LoVo (cell line): ENCODE measurements at regions not wholly inside any gene's neighbourhood (a gene's known extent, or its start where the extent isn't known, plus 50 kb on each side); places are given as distances from the start of the nearest gene placed in this dataset.
A peak's percentile ranks its signal among the peaks of the same experiment; 100 is the strongest.

Source experiments
- DNase-seq: peaks from one replicate; pipeline ENCODE4 v3.0.0-alpha.2; 2016; ENCODE audit warnings: low spot score

DNA sequence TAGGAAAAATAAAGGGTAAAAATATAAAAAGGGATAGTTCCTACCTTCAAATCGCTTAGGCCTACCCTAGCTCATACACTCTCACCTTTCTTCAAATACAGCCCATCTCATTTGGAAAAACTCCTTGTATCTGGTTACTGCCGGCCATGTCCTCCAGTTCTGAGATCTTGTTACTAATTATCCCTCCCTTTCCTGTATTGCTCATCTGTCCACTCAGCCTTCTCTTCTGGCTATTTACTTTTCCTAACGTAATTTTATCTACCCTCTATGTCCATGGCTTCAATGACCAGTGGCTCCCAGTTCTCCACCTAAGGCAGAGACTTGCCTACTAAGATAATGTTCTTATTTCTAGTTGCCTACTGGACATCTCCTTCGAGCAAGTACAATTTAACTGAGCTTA, 342.9 kb upstream of the ACVR2A start:
- no peak for DNase-seq

DNA sequence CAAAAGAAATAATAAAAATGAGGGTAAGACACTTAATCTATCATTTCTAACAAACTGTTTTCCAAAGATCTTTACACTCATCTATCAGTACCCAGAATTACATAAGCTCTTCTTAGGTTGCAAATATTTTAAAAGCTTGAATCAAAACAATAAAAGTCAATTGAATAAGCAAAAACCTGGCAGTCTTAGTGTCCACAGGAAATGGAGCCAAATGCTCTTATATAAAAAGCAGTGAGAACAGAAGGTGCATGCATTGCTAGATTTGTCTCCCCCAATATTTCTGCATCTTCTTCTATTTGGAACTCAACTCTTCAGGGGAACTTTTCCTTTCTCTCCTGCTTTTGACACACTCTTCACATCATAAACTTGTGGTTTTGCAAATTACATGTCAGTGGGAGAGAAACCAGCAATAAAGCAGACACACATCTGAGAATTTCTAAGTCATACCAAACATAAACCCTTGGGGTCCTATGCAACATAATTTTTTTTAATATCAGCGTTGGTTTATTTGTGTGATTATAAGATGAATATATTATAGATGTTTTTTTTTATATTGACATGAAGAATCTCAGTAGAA, 343.9 kb upstream of the ACVR2A start:
- no peak for DNase-seq

DNA sequence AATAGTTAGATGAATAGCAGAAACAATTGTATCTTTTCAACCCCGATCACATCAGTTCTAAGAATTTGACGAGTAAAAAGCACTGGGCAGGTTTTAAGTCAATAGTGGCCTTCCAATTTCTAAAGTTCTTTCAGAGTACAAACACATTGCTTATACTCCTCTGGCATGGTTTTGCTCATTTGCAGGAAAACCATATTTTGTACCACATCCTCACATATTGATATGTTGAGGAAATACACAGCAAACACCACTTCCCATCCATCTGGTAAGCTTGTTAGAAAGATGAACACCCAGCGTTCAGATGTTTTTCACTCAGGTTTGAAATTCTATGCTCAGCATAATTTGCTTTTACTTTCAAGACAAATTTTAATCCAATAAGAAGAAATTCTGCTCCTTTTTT, 344.6 kb upstream of the ACVR2A start:
- no peak for DNase-seq

DNA sequence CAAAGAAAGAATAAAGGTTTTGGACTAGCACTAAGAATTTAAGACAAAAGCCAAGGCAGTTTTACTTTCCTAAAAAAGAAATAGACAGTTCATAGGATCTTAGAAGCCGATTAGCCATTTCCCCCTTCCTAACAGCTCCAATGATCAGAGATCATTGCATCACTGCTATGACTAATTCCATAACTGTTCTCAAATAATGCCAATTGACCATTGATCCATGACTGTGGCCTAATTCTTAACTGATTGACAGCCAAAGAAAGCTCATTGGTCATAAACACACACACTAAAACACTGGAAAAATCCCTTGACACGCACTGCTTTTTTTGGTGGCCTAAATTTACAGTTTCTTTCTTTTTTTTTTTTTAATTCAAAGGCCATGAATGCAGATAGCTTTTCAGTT, 345.0 kb upstream of the ACVR2A start:
- no peak for DNase-seq

DNA sequence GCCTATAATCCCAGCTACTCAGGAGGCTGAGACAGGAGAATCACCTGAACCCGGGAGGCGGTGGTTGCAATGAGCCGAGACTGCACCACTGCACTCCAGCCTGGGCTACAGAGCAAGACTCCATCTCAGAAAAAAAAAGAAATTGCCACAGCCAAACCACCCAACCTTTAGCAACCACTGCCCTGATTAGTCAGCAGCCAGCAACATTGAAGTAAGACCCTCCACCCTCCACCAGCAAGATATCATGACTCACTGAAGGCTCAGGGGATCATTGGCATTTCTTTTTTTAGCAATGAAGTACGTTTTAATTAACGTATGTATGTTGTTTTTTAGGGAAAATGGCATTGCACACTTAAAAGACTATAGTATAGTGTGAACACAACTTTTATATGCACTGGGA, 349.1 kb upstream of the ACVR2A start:
- DNase-seq = no peak

DNA sequence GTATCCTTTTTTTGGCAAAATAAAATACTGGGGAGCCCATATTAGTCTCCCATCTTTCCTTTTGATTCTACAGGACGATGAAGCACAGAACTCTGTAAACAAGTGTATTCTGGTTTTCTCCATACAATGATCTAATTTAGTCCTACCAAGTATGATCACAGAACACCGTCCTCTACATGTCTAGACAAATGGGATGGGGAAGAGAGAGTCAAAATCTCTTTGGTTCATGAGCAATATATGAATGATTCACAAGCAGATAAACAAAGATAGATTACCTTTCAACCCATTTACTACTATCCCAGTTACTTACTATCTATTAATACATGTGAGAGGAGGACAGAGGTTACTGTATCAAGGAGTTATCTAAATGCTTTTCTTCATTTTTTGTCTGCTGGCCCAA, 352.4 kb upstream of the ACVR2A start:
- DNase-seq = no peak

DNA sequence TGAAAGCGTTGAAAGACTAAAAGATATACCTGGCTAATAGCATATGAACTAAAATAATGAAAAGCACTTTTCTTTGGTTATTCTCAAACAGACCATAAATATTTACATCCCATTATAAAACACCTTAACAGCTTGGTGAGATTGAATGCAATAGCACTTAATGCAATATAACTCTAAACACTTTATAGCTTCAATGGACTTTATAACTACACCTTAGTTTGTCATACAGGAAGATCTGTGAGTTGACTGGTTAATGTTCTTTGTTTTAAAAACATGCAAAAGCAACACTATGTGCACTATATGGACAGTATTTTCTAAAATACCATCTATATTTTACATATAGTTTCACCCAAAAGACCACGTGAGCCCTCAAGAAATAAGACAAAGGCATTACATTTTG, 353.3 kb upstream of the ACVR2A start:
- no peak for DNase-seq

DNA sequence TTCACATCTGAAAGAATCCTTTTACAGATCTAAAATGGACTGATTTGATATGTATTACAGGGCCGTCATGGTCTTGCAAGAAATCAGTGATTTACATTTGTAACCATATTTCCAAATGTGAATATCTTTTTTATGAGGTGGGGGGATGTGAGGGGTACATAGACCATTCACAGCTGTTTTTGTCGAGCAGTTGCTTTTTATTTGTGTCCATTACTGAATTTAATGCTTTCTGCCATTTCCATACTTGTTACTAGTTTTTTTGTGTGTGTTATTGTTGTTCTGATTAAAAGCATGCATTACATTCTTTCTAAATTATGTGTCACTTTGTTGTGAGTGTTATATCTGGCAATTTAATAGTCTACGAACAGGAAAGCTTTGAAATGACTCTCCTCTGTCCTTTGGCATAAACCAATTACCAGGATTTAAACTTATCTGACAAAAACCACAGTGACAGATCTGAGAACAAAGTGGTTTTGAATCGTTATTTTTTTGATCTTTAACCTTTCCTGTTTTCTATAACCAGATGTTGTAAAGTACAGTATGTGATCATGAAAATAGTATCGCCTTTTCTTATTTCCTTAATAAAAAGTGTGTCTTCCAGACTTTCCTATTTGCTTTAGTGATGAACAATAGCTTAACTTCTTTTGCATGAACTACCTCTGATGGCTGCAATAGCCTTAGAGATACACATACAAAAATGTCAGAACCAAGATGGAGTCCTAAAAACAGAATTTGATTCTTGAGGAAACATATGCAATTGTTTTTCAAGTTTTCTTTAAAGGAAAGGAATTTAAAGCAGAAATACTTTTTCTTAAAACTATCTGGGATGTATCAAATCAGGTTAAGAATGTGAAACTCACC, 354.2 kb upstream of the ACVR2A start:
- DNase-seq = peak; percentile 34

DNA sequence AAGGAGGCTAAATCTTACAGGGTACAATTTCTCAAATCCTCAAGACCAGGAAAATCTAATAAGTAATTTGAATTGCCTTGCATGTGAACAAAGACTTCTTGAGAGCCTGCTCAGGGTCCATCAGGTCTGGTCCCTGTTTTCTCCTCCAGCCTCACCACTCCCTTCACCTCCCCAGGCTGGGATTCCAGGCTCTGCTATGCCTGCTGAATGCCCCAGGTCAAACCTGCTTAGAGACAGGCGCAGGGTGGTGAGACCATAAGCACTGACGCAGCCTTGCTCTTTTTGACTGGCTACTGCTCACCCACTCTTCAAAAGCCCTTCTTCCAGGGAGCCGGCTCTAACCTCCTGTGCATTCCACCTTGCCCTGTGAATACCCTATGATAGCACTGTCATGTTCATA, 356.4 kb upstream of the ACVR2A start:
- no peak for DNase-seq

DNA sequence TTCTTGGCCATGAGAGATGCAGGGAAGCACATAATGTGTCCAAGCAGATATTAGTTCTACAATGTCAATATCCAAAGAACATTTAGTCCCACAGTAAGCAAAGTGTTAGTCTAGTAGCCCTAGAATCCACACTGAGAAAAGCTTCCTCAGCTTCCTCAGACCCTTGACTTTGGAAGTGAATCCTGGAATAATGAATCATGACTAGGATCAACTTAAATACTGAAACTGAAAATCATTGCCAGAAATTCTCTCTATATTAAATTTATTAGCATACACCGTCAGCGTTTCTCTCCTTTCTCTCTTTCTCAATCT, 356.9 kb upstream of the ACVR2A start:
- DNase-seq = no peak

DNA sequence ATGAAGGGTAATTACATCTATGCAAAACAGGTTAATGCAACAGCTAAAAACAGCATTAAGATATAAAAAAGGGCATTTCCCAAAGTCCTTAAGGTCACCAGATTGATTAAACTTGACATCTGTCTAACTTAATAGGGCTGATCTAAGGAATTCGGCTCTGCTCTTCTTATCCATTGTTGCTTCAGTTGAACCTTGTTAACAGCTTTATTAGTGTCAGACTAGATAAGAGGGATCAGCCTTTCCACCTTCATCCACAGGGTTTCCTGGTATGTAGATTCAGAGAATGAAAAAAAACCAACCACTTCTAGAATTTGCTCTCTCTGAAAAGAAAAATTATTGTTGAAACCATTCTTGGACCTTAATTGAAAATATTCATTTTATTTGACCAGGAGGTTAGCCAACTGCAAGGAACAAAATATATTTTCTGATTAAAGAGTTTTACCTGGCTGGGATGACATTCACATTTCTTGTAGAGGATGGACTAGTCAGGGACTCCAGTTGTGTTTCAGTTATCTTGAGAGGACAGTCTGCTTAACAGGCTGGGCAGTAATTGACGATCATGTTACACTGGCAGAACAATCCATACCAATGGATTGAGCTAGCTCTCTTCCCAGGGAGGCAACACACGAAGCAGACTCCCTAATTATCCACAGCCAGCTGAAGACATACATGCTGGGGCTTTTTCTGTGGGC, 357.4 kb upstream of the ACVR2A start:
- no peak for DNase-seq

DNA sequence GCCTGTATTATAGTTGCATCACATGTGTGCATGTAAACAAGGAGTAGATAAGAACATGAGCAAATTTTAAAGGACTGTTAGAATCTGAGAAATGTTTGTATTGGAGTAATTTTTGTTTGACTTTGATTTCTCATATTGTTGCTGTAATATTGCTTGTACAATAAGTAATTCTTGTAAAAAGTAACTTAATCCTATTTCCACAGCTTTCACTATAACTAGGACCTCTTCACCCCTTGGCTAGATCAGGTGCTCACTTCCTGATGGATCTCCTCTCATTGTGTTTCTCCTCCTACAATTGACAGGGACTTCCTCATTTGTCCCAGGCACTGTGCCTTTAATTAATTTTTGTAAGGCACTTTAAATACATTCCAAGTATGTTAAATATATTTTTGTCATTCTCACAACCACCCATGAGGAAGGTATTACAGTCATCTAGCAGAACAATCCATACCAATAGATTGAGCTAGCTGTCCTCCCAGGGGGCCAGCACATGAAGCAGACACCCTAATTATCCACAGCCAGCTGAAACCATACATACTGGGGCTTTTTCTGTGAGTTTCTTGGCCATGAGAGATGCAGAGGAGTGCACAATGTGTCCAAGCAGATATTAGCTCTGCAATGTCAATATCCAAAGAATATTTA, 359.5 kb upstream of the ACVR2A start:
- DNase-seq = no peak

DNA sequence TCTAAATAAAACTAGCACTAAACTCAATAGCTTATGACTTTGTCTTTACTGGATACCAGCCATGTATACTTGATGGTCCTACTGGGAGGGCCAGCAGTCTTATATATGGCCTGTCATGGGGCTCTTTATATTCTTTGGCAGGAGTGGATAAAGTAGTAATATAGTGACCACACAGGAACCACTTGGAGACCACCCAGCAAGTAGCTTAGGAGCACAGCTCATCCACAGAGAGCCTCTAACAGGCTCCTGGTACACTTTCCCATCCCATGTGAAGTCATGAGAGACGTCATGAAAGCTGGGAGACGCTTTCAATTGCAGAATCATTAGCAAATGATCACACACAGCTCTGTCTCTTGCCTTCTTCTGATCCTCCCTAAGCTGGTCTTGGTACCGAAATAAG, 360.9 kb upstream of the ACVR2A start:
- DNase-seq = no peak

DNA sequence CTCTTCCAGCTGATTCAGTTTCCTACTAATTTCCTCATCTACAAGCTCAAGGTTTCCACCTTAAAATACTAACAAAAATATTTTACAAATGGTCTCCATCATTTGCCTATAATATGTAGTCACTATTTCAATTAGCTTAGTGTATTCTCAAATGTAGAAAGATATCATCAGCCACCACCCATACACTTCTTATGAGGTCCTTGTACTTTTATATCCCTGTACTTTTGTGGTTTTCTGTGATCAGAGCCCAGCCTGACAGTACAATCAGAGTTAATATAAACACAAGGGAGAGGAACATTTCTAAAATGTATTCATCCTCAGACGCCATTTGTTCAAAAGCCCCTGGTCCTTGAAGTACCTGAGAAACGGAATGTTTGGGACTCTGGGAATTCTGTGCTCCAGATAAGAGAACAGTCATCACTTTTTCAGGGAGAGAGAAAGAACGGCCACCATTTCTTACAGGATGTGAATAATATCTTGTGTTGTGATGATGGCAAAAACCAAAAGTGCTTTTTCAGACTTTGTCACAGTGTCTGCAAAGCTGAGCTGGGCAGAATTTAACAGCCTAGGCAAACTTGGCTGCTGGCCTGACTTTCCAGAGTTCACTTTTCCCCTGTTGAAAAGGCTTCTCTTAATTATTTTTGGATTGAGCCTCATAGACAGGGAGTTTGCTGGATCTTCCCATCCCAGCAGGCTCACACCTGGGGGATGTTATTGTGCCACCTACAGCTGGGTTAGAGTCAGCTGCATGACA, 361.7 kb upstream of the ACVR2A start:
- DNase-seq = no peak

DNA sequence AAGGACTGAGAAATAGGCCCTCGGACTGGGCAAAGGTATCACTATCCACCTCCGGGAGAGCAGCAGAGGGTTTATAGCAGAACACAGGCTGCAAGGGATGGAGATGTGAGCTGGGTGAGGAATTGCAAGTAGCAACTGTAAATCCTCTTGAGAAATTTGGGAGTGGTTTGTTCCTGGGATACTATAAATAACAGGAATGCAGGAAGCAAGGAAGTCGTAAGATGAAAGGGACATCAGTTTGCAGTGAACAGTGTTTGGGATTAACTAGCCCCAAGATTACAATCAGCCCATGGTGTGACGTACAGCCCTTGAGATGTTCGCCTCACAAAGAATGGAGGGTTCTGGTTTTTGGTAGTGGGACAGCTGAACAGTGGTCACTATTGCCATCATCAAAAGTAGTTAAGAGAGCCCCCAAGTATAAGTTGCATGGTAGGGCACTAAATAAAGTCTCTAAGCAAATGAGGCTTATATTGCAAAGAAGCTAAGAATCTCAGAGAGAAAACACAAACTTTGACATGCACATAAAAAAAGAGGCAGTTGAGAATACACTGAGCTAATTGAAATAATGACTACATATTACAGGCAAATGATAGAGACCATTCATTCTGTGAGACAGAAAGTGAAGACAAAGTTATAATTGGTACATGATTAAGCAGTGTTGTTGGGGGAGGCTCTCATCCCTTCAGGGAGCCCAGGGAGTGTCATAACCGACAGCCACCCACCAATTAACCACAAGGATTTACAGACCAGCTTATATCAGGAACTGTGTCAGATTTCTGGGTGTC, 362.5 kb upstream of the ACVR2A start:
- DNase-seq = peak; percentile 58

DNA sequence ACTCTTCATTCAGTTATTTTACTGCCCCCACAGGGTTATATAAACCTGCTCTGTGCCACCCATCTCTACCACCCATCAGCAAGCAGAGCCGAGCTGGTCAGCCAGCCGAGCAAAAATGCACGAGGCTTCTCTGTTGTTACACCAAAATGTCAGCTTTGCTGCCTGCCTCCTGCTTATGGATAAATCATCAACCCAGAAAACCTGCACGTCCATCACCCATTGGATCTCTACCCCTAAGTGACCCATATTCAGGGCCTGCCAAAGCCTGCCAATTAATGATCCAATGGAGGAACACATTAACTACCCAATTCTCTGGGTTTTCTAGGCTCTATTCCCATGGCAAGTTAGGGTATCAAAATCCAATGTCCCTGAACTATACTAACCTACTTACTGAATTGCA, 365.5 kb upstream of the ACVR2A start:
- DNase-seq = no peak

DNA sequence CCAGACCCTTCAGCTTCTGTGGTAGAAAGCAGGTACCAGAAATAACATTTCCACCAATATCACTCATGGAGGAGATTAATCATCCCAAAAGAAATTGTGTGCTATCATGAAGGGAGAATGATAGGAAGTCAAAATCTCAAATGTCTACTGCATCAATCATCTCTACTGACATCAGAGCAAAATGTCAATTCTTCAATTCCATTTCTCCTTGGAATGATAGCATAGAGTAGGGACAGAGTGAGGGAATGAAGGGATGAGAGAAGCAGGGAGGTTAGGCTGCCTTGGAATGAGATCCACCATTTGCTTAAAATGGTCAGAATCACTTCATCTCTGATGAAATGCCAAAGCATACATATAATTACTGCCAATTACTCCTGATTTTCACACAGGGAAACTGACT, 371.8 kb upstream of the ACVR2A start:
- DNase-seq = no peak

DNA sequence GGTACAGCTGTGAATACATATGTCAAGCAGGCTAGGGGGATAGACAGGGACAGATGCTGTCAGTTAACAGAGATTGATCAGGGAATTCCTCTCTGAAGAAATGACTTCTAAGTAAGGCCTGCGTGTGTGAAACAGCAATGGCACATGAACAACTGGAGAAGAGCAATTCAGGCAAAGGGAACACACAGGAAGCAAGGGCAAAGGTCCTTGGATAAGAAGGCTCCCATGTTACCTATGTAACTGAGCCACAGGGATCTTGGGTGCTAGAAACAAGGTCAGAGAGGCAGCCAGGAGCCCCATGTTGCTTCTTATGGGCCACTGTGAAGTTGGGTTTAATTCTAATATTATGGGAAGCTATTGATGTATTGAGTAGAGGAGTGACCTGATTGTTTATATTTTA, 373.7 kb upstream of the ACVR2A start:
- no peak for DNase-seq

DNA sequence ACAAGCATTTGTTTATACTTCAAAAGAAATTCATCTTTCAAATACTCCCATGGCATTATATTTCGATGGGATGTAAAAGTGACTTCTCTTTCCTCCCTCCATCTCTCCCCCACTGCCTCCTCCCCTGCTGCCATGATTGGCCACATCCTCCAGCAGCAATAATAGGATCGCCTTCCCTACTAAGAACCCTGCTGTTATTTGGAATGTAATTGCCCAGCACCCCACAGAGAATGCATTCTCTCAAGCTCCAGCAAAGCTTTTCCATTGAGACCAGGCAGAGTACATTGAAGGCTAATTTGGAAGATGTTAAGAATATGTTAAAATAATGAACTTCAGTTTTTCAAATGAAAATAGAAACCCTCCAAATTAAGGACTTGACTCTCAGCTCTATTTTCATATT, 375.4 kb upstream of the ACVR2A start:
- DNase-seq = no peak

DNA sequence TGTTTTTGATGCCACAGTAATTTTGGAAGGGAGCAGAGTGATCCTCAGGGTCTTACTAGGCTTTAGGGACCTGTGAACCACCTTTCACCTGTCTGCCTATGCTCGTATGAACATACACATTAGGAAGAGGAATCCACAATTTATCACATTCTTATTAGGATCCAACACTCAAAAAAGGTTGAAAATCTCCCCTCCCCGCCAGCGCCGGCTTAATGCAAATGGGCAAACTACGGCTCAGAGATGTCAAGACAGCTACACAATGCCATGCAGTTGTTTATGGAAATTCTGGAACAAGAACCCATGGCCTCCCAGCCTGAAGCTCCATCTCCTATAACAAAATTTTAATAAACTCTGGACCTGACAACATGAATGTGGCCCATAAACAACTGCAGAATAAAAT, 375.9 kb upstream of the ACVR2A start:
- DNase-seq = no peak

DNA sequence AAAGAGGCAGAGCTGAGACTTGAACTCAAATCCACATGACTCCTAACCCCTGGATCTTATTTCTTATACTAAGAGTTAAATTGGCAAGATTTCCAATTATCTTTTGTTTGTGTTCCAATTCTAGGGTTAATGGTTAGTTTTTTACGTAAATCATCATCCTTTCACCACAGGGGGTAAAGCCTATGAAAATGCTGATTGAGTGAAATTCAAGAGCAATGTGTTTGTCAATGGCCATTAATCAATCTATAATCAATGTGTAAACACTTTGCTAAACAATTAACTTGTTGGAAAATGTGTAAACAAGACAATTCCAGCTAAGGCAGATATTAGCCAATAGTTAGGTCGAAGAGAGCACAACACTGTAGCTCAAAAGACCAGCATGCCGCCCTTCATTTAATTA, 376.5 kb upstream of the ACVR2A start:
- DNase-seq = no peak

DNA sequence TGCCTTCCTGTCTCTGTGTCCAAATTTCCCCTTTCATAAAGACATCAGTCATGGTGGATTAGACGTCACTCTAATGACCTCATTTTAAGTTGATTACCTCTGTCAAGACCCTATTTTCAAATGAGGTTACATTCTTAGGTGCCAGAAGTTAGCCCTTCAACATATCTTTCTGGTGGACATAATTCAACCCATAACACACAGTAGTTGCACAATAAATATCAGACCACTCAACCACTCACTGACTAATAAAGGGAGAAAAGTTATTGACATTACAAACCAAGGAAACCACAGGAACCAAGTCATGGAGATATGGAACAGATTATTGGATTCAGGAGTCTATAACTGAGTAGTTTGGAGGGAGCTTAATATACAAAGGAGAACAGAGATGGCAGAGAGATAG, 377.4 kb upstream of the ACVR2A start:
- no peak for DNase-seq
